ENCODE measurements at regions not wholly inside any gene's neighbourhood (a gene's known extent, or its start where the extent isn't known, plus 50 kb on each side); places are given as distances from the start of the nearest gene placed in this dataset.
A peak's percentile ranks its signal among the peaks of the same experiment; 100 is the strongest.

DNA sequence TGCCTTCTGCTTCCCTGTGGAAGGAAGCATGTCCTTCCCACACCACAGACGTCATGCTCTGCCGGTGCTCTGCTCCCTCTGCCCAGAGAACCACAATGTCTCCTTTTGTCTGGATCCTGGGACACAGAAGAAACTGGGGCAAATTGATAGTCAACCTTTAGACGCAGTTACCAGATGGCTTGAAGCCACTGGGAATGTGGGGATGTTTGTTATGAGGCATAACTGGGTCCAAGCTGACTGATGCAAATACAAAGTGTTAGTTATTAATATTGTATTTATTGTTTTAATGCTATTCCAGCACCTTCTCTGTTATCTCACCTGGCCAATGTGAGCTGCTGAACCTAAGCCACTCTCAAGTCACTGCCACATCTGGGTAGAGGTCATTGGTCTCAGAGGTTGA, 322.2 kb downstream of the SHANK2 start:
- peaks cover 5% of the 10 kb centered on the region for H3K36me3 Mint-ChIP-seq (ENCODE audit: insufficient read depth, unreplicated experiment)
- DNase-seq: no peak
- intact Hi-C loops (cut with micrococcal nuclease; ENCODE audit: unreplicated experiment): no loop called here
- H3K4me3 Mint-ChIP-seq (ENCODE audit: low read depth, unreplicated experiment): no peak overlapping the region
- no peak overlapping the region for H3K27ac Mint-ChIP-seq (ENCODE audit: unreplicated experiment)
- H3K4me1 Mint-ChIP-seq (ENCODE audit: low read depth, unreplicated experiment): peaks cover 5% of the 10 kb centered on the region
- no TSS peak for BruUV-seq (replicated peaks)
- no peaks in the 10 kb centered on the region for H3K27me3 Mint-ChIP-seq (ENCODE audit: unreplicated experiment)
- peaks cover 2% of the 10 kb centered on the region for H3K9me3 Mint-ChIP-seq (ENCODE audit: low read depth, unreplicated experiment)
- CTCF ChIA-PET: no interaction called here
- TF ChIP-seq, protein P1, sequence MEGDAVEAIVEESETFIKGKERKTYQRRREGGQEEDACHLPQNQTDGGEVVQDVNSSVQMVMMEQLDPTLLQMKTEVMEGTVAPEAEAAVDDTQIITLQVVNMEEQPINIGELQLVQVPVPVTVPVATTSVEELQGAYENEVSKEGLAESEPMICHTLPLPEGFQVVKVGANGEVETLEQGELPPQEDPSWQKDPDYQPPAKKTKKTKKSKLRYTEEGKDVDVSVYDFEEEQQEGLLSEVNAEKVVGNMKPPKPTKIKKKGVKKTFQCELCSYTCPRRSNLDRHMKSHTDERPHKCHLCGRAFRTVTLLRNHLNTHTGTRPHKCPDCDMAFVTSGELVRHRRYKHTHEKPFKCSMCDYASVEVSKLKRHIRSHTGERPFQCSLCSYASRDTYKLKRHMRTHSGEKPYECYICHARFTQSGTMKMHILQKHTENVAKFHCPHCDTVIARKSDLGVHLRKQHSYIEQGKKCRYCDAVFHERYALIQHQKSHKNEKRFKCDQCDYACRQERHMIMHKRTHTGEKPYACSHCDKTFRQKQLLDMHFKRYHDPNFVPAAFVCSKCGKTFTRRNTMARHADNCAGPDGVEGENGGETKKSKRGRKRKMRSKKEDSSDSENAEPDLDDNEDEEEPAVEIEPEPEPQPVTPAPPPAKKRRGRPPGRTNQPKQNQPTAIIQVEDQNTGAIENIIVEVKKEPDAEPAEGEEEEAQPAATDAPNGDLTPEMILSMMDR (IDR thresholded peaks at IDR 0.05; ENCODE audit: unreplicated experiment): no peak

DNA sequence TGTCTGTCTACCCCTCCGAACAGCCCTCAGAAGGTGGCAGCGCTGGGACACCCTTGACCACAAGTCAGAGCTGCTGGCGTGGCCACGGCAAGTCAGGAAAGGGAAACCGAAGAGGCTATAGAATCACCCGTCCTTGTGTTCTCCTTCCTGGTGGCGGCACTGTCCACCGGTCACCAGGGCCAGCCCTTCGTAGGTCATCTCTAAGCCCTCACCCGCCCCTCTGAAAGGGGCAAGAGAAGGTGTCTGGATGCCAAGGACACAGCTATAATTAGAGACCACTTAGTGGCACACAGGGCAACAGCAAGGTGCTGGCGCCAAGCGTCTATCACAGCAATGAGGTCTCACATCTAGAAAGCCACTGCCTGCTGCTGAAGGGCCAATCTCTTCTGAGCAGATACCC, 320.9 kb downstream of the SHANK2 start:
- TF ChIP-seq, protein P1 (IDR thresholded peaks at IDR 0.05; ENCODE audit: unreplicated experiment): no peak

DNA sequence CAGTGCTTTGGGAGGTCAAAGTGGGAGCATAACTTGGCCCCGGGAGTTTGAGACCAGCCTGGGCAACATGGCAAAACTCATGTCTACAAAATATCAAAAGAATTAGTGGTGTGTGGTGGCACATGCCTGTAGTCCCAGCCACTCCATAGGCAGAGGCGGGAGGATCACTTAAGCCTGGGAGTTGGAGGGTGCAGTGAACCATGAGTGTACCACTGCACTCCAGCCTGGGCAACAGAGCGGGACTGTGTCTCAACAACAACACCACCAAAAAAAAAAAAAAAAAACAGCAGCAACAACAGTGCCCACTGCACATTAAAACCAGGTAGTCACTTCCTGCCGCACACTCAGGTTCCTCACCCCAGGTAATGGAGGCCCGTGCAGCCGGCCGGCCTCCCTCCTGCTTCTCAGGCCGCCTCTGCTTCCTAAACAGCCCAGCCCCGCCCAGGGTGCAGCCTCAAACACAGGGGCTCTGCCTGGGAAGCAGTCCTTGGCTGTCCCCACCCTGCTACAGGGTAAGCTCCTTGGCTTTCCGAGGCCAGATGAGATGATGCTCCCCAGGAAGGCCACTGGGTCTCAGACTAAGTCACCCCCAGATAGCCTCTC, 318.3 kb downstream of the SHANK2 start:
- peaks cover 7% of the 10 kb centered on the region for H3K4me1 Mint-ChIP-seq (ENCODE audit: low read depth, unreplicated experiment)
- H3K9me3 Mint-ChIP-seq (ENCODE audit: low read depth, unreplicated experiment): no peaks in the 10 kb centered on the region
- H3K27me3 Mint-ChIP-seq (ENCODE audit: unreplicated experiment): no peaks in the 10 kb centered on the region
- H3K4me3 Mint-ChIP-seq (ENCODE audit: low read depth, unreplicated experiment): no peak overlapping the region
- no TSS peak for BruUV-seq (replicated peaks)
- peak overlapping the region; percentile 26 for H3K27ac Mint-ChIP-seq (ENCODE audit: unreplicated experiment)
- DNase-seq: no peak
- CTCF ChIA-PET: no interaction called here
- intact Hi-C loops (cut with micrococcal nuclease; ENCODE audit: unreplicated experiment): no loop called here
- H3K36me3 Mint-ChIP-seq (ENCODE audit: insufficient read depth, unreplicated experiment): peaks cover 10% of the 10 kb centered on the region
- TF ChIP-seq, protein P1 (IDR thresholded peaks at IDR 0.05; ENCODE audit: unreplicated experiment): no peak

More for the DNA sequence above, 320.9 kb downstream of the SHANK2 start:
- H3K4me1 Mint-ChIP-seq (ENCODE audit: low read depth, unreplicated experiment): peaks cover 7% of the 10 kb centered on the region
- no peaks in the 10 kb centered on the region for H3K27me3 Mint-ChIP-seq (ENCODE audit: unreplicated experiment)
- H3K9me3 Mint-ChIP-seq (ENCODE audit: low read depth, unreplicated experiment): peaks cover 2% of the 10 kb centered on the region
- no peak overlapping the region for H3K4me3 Mint-ChIP-seq (ENCODE audit: low read depth, unreplicated experiment)
- intact Hi-C loops (cut with micrococcal nuclease; ENCODE audit: unreplicated experiment): no loop called here
- no peak overlapping the region for H3K27ac Mint-ChIP-seq (ENCODE audit: unreplicated experiment)
- BruUV-seq (replicated peaks): no TSS peak
- H3K36me3 Mint-ChIP-seq (ENCODE audit: insufficient read depth, unreplicated experiment): peaks cover 10% of the 10 kb centered on the region
- no peak for DNase-seq
- CTCF ChIA-PET: no interaction called here

DNA sequence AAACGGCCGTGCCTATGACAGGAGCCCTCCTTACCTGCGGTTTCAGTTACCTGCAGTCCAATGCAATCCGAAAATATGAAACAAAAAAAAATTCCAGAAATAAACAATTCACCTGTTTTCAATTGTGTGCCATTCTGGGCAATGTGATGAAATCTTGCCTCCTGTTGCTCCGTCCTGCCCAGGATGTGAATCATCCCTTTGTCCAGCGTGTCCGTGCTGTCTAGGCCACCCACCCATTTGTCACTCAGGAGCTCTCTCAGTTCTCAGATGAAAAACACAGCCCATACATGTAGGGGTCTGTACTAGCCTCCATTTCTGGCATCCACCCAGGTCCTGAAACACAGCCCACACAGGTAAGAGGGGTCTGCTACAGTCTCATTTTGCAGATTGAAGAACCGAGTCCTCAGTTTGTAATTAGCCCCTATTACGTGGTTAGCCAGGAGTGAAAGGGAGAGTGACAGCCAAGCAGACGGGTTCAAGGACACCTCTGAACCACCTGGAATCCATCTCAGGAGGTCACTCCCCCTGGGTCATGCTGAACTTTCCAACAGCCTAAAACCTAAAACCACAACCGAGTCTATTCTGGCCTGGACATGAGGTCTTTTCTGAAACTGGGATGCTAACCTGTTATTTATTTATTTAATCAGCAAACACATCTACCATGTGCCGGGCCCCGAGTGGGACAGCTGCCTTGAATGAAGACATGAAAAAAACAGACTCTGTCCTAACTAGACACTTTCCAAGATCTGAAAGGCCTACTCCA, 317.2 kb downstream of the SHANK2 start:
- Mint-ChIP-seq H3K9me3 (ENCODE audit: low read depth, unreplicated experiment) (no peaks in the 10 kb centered on the region), H3K27ac (ENCODE audit: unreplicated experiment) (peak overlapping the region; percentile 72), H3K4me3 (ENCODE audit: low read depth, unreplicated experiment) (no peak overlapping the region), H3K27me3 (ENCODE audit: unreplicated experiment) (no peaks in the 10 kb centered on the region), H3K36me3 (ENCODE audit: insufficient read depth, unreplicated experiment) (peaks cover 10% of the 10 kb centered on the region), H3K4me1 (ENCODE audit: low read depth, unreplicated experiment) (peaks cover 7% of the 10 kb centered on the region)
- CTCF ChIA-PET: no interaction called here
- intact Hi-C loops (cut with micrococcal nuclease; ENCODE audit: unreplicated experiment): no loop called here
- DNase-seq: no peak
- no TSS peak for BruUV-seq (replicated peaks)
- TF ChIP-seq, protein P1 (IDR thresholded peaks at IDR 0.05; ENCODE audit: unreplicated experiment): no peak

Measured in Calu3 (cell line).